ENCODE measurements at regions not wholly inside any gene's neighbourhood (a gene's known extent, or its start where the extent isn't known, plus 50 kb on each side); places are given as distances from the start of the nearest gene placed in this dataset.
"Not testable (repeated sequence)": the region's sequence is repeated elsewhere in the genome, so short reads cannot be mapped to it uniquely, and the experiment has no call there.

- no peak for DNase-seq (ENCODE audit: low read depth)
These were observed 149.0 kb upstream of the DPH6 start for GRCh38 chr15:35695003-35695402.

GRCh38 chr15:35696767-35697231 is 150.8 kb upstream of the DPH6 start:
- DNase-seq (ENCODE audit: low read depth), result no peak

GRCh38 chr15:35697549-35698299 is 151.8 kb upstream of the DPH6 start:
- DNase-seq (ENCODE audit: low read depth), result no peak

- no peak for DNase-seq (ENCODE audit: low read depth)
These were observed 152.4 kb upstream of the DPH6 start for GRCh38 chr15:35698331-35698730.

- no peak for DNase-seq (ENCODE audit: low read depth)
These were observed 153.1 kb upstream of the DPH6 start for GRCh38 chr15:35698966-35699575.

GRCh38 chr15:35700091-35700593 is 154.2 kb upstream of the DPH6 start:
- not testable (repeated sequence) for DNase-seq (ENCODE audit: low read depth)

GRCh38 chr15:35701402-35702046 is 155.6 kb upstream of the DPH6 start:
- DNase-seq (ENCODE audit: low read depth), result no peak

DNA sequence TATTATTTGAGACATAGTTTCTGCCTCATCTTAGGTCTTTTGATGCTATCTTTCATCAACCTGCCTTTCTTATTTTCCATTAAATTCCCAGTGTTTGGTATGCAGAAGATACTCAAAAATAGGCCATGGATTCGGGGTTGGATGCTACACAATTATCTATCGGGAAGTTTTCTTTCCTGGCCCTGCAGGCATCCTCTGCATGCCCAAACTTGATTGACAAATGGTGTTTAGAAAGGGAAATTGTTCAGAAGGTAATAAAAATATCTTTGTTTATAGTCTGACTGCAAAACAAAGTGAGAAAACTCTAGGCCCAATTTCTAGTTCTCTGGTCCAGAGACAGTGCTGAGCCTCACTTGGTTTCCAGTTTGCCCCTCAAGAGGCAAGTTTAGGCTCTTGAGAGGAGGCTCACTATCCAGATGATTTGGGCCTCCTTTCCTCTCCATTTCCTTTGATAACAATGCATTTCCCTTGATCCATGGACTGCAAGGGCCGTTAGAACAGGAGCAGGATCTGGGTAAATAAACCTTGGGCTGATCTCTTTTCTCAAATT is 157.1 kb upstream of the DPH6 start:
- DNase-seq (ENCODE audit: low read depth), result no peak

DNA sequence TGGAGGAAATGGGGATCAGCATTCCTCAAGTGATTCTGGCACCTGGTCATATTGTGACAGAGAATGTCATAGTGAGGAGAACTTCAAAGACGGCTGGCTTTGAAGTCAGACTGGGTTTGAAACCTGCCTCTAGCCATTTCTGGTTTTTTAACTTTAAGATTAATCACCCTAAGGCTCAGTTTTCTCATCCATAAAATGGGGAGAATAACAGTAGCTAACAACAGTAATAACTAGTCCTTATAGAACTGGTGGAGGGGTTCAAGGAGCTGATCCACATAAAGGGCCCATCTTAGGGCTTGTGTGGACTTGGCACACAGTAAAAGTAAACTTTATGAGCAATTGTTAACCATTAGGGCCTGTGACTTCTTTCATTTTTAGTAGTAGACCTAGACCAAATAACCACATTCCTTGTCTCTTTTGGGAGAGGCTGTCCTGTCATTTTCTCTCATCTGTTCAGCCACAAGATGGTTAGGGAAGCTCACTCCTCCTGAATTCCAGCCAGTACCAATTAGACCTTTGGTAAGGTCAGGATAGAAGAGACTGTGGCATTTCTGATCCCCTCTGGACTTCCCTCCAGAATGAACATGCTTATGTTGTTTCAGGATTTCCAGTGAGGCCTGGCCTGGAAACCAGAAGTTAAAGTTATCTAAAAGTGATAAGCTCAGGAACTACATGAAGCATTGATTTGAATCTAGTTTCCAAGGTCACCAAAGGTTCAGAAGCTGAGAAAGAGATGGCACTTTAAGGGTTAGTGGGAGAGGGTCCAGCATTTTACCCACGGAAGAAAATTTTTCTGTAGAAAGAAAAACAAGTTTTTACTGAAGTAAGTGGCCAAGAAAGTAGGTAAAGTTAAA is 159.3 kb upstream of the DPH6 start:
- DNase-seq (ENCODE audit: low read depth), result no peak

DNA sequence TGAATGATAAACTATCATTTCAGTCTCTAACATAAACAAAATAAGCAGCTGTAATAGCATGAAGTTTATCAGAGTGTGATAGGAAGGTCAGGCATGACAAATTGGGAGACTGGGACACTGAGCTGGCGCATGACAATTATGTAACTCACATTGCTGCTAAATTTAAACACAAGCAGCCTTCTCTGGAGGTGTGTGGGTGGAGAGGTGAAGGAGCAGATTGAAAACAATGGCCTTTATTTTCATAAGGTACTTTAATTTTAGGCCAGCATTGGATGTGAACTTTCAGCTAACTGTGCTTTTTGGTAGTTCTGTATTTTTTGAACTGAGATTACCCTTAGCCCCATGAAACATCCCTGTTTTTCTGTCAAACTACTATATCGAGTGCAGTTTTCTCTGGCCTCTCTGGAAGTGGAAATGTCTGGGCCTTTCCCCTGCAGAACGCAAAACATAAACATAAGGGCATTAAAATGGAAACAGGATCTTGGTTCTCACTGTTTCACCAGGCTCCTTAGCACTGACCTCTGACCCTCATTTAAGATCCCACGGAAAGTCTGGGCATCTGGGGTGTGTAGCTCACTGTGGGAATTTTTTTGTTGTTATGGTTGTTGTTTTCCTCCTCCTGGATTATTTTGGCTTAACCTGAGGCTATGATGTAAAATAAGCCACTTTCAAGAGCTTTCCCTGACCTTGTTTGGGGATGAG is 160.1 kb upstream of the DPH6 start:
- DNase-seq (ENCODE audit: low read depth), result no peak

- no peak for DNase-seq (ENCODE audit: low read depth)
These were observed 167.0 kb upstream of the DPH6 start for GRCh38 chr15:35712956-35713355.

DNA sequence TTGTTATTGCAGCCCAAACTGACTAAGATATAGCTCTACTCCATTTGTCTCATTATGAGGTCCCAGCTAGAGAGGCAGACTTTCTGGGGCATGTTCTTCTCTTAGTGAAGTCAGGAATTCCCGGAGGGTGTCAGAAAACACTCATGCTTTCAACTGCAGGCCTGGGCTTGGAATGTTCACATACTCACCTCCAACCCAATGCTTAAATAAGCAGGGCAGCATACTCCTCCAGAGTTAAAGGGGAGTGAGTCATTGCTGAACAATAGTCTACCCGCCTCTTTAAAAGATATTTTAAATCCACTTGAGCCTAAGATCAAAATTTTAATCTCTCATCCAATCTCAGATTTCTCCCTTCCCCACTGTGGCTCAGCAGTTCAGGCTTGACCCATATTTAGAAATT is 167.8 kb upstream of the DPH6 start:
- no peak for DNase-seq (ENCODE audit: low read depth)

DNA sequence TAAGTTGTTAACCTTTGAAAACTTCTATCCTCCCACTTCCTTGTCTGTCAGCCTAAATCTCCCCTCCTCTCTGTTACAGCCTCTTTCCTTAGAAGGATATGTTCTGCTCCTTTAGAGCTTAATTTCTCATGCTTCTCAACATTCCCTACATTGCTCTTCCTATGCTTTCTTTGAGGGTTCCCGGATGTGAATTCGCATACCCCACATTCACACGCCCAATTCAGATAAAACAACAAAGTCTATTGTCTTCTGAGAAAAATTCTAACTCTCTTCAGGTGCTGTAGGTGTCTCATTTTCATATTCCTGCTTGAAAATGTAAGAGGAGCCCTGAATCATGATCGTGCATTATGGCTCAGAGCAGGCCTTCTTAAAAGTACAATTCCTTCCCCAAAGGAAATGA is 171.8 kb upstream of the DPH6 start:
- no peak for DNase-seq (ENCODE audit: low read depth)

DNA sequence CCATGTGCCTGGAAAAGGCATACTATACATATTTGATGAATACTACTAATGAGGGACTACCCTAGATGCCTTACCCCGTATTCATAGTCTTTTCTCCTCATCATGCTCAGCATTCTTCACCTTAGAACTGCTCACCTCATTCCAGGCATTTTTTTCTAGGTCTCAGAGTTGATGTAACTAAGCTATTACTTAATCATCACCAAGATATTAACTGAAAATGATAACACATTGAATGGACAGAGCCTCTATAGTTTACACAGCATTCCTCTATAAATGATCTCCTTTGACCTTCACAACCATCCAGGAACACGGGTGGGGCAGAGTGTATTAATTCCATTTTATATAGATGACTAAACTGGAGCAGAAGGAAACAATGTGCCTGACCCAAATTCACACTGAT is 174.1 kb upstream of the DPH6 start:
- no peak for DNase-seq (ENCODE audit: low read depth)

DNA sequence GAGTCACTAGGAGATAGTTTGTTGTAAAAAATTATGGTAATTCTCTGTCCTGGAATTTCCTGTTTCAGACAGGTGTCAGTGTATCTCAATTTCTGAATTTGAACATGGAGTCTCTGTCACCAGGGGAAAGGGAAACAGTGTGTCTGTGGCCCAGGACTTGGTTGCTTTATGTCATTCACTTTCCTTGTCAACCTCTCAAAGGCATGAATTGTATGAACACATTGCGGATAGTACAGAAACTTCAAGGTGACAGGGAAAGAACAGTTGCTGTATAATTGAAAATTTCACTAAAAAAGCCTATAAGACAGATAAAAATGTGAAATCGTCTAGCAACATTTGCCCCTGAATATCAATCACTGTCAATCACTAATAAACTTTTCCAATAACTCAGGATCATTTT is 175.0 kb upstream of the DPH6 start:
- DNase-seq (ENCODE audit: low read depth), result no peak

DNA sequence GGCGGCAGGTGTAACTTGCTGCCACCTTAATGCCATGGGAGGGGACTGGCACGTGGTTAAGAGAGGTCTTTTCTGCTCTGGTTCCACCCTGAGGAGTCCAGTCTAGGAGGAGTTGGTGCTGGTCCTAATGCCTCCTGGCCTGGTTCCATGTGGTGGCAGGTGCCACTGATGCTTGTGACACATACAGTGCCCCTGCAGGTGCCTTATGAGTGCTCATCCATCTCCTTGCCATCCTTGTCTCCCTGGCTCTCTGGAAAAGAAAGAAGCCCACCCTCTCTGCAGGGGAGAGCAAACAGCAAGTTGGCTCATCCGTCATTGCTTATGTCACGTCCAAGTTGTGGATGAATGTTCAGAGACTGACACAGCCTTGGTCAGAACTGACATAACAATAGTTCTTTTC is 175.8 kb upstream of the DPH6 start:
- no peak for DNase-seq (ENCODE audit: low read depth)

DNA sequence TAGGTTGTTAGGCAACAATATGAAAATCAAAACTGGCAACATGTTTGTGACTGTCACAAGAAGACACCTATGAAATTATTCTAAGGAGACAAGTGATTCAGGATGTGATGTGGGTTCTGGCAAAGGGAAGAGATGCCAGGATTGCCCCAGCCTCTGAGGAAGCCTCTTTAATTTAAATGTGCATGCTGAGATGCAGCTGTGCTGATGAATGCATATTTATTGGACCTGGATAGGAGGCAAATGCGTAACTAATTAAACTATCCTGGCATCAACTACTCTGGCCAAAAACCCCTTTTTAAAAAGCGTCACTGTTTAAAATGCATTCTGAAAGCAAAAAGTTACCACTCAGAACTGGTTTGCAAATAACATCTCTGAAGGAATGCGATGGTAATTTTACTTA is 176.5 kb upstream of the DPH6 start:
- DNase-seq (ENCODE audit: low read depth), result no peak

DNA sequence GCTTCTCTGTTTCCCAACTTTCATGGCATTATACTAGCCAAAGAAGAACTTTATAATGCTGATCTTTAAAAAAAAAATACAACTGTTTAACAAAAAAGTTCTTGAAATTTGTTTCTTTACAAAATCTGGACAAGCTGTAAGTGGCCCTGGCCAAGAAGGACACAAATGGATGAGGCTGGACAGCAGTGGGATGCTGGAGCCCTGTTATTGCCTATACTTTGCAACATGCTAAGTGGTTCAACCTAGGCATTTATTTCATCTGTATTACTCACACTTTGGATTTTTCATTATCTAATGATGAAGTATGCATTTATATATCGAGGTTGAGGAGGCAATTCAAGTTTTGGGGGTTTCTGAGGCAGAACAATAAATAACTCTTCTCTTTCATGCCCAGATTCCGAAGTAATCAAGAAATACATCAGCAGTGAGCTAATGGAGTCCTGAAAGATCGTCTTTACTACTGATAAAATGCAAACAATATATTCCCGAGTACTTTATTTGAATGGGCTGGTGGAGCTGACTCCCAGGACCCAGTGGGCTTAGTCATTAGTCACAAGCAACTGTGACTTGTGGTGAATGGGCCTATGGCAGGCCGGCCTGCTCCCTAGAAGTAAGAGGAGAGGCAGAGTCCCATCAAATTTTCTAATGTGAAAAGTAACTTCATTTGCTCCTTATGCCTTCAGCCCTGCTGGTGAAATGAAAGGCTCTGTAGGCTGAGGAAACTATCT is 177.3 kb upstream of the DPH6 start:
- DNase-seq (ENCODE audit: low read depth), result no peak

GRCh38 chr15:35723852-35724251 is 177.9 kb upstream of the DPH6 start:
- DNase-seq (ENCODE audit: low read depth), result no peak

DNA sequence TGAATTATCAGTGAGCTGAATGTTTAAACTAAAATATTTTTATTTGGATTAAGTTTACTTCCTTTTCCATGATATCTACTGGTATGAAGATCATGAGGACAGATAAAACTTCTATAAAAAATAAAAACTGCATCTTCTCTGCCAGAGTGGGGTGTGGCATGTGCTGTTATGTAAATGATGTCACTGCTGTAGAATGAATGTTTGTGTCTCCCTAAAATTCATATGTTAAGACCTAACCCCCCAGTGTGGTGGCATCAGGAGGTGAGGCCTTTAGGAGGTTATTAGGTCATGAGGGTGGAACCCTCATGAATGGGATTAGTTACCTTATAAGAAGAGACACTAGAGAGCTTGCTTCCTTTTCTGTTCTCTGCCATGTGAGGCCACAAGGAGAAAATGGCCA is 178.7 kb upstream of the DPH6 start:
- DNase-seq (ENCODE audit: low read depth), result no peak

DNA sequence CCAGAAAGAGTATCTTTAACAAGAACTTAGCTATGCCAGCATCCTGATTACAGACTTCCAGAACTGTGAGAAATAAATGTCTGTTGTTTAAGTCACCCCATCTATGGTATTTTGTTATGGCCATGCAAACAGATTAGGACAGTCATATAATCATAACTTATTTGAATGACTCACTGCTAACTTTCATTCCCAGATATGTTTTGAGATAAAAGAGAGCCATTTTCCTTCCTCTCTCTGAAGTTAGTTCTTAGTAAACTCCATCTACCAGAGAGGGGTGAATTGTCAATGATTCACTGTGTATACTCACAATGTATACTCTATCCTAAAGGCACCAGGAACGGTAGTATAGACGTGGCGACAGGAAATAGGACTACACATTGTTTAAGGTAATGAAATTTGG is 179.4 kb upstream of the DPH6 start:
- no peak for DNase-seq (ENCODE audit: low read depth)
